ENCODE measurements at regions not wholly inside any gene's neighbourhood (a gene's known extent, or its start where the extent isn't known, plus 50 kb on each side); places are given as distances from the start of the nearest gene placed in this dataset.

DNA sequence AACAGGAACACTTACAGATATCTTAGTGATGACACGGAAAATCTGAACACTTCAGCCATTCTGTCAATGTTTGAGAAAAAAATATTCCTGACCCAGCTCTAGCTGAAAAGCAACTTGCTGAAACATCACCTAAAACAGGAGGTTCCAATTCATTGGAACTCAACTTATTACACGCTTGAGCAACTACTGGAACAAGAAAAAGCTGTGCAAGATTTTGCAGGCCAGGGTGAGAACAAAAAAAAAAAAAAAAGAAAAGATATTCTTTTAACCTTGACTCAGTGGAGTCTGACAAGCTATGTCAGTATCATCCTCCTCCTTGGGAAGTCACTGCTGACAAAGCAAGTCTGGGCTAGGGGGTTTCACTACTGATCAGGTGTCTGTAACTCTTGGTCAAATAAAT is 351.0 kb downstream of the SS18 start:
- CTCF ChIA-PET: no interaction called here
- POLR2A ChIA-PET: no interaction called here
- DNase-seq (ENCODE audit: extremely low spot score): no peak
- no peak for TF ChIP-seq CTCF (IDR thresholded peaks at IDR 0.05; ENCODE audit: control extremely low read depth, extremely low read depth, low read depth, missing control alignments)

DNA sequence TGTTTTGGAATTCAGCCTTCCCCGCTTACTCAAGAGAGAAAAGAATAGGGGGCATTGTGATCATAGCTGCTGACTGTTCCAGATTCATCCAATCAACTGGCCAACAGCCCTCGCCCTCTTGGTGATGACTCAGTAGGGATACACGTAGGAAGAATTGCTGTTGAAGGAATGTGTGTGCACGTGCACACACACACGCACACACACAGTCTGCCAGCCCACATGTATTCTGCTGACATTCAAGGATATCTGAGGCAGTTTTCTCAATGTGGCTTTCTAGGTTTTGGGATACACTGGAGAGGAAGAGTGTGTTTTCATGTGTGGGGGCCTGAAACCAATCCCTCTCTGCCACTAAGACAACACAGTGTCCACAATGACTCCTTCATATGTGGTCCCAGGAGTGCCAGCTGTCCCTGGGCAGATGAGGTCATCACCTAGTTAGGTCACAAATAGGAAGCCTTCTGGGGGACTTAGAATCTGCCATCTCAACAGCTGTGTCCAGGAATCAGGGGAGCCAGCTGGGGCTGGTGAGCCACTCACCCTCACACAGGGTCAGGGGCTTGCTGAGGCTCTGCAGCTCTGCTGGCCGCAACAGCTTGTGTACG is 352.6 kb downstream of the SS18 start:
- DNase-seq (ENCODE audit: extremely low spot score): no peak
- TF ChIP-seq CTCF (IDR thresholded peaks at IDR 0.05; ENCODE audit: control extremely low read depth, extremely low read depth, low read depth, missing control alignments): no peak
- POLR2A ChIA-PET: no interaction called here
- CTCF ChIA-PET: no interaction called here

GRCh38 chr18:25736516-25736915 is 353.9 kb downstream of the SS18 start:
- ChIA-PET POLR2A (no interaction called here), CTCF (no interaction called here)
- DNase-seq (ENCODE audit: extremely low spot score): no peak
- no peak for TF ChIP-seq CTCF (IDR thresholded peaks at IDR 0.05; ENCODE audit: control extremely low read depth, extremely low read depth, low read depth, missing control alignments)

- no peak for TF ChIP-seq CTCF (IDR thresholded peaks at IDR 0.05; ENCODE audit: control extremely low read depth, extremely low read depth, low read depth, missing control alignments)
- CTCF ChIA-PET: no interaction called here
- no peak for DNase-seq (ENCODE audit: extremely low spot score)
- POLR2A ChIA-PET: no interaction called here
Measured at GRCh38 chr18:25735459-25735858, 355.0 kb downstream of the SS18 start.

DNA sequence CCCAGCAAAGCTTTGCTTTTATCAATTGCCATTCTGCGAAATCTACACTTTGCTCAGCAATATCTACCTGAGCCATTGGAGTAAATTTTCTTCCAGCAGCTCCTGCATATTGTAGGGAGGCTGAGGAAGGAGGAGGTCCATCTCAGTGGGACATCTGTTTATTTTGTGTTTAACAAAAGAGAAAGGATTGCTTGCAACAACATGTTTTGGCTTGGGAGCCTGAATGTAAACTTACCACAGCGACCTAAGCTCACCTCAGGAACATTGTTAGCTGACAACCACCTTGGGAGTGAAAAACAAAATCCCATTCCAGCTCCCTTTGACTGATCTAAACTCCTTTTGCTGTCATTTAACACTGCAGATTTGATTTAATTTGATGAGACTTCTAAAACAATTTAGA is 356.1 kb downstream of the SS18 start:
- no peak for DNase-seq (ENCODE audit: extremely low spot score)
- ChIA-PET POLR2A (no interaction called here), CTCF (interaction anchor here (0.9 kb wide), 1 partner anchor 15 kb away, joined by 4 read pairs; no protein-coding TSS in a partner anchor)
- no peak for TF ChIP-seq CTCF (IDR thresholded peaks at IDR 0.05; ENCODE audit: control extremely low read depth, extremely low read depth, low read depth, missing control alignments)

DNA sequence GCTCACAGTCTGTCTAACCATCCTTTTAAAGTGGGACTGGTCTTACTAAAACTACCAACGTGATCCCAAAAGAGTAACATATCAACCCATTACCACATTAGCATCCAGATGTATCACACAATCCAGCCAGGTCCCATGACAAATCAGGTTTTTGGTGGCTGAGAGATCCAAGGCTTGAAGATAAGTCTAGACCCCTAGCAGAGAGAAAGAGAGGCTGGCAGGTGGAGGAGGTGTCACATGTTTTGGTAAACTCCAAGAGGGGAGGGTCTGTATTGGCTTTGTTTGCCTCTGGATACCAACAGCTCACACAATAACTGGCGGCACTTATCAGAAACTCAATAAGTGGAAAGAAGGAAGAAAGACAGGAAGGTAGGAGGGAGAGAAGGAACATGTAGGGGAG is 357.6 kb downstream of the SS18 start:
- no peak for DNase-seq (ENCODE audit: extremely low spot score)
- POLR2A ChIA-PET: no interaction called here
- CTCF ChIA-PET: no interaction called here
- TF ChIP-seq CTCF (IDR thresholded peaks at IDR 0.05; ENCODE audit: control extremely low read depth, extremely low read depth, low read depth, missing control alignments): no peak

DNA sequence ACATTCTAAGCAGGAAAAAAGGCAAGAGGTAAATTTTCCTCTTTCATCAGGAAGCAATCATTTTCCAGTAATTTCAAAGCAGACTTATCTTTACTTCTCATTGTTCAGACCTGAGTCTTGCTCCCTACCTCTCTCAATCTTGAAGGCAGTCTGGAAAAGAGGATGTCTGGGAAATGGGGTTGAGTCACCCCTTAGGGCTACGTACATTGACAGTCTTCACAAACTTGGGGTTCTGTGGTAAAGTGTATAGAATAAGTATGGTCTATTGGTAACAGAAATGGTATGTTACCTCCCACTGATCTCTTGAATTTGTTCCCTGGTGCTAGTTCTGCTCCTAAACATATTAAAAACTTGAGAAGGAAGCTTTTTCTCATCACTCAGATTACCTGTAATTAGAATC is 361.3 kb downstream of the SS18 start:
- ChIA-PET POLR2A (no interaction called here), CTCF (interaction anchor here (1.2 kb wide), 1 partner anchor 12 kb away, joined by 3 read pairs; no protein-coding TSS in a partner anchor)
- DNase-seq (ENCODE audit: extremely low spot score): no peak
- no peak for TF ChIP-seq CTCF (IDR thresholded peaks at IDR 0.05; ENCODE audit: control extremely low read depth, extremely low read depth, low read depth, missing control alignments)

Measured in GM10248 (cell line).